Lower leg skin (tissue), 3 donors: ENCODE measurements at regions not wholly inside any gene's neighbourhood (a gene's known extent, or its start where the extent isn't known, plus 50 kb on each side); places are given as distances from the start of the nearest gene placed in this dataset.

ENCODE experiments used
- CTCF ChIP-seq, 3 donors: fragments of 450-650 bp; IDR thresholded peaks; one replicate each; pipeline ENCODE4 v1.5.1; 2016; ENCODE audit warnings: antibody characterized with exemption in 3 of 3, mild to moderate bottlenecking in 3 of 3, moderate library complexity in 2 of 3
- POLR2A ChIP-seq, 2 donors: fragments of 450-650 bp; IDR thresholded peaks; one replicate each; pipeline ENCODE4 v1.6.1; 2016 to 2017; ENCODE audit warnings: antibody characterized with exemption in 2 of 2, mild to moderate bottlenecking in 1 of 2, moderate library complexity in 1 of 2

- TF ChIP-seq POLR2A (IDR thresholded peaks at IDR 0.05) (no peak), CTCF (IDR thresholded peaks at IDR 0.05) (no peak)
Observed at GRCh38 chr10:71042216-71042615, 153.9 kb upstream of the PCBD1 start.
